WTC11 (cell line): ENCODE measurements at regions not wholly inside any gene's neighbourhood (a gene's known extent, or its start where the extent isn't known, plus 50 kb on each side); places are given as distances from the start of the nearest gene placed in this dataset.

Source experiments
- ATAC-seq: fragments of 200-7000 bp; cut with Tn5 transposase; 2 replicates; pipeline ENCODE4 v1.10.0; 2021; ENCODE audit warnings: mild to moderate bottlenecking, moderate library complexity
- CTCF ChIA-PET: fragments of 300-600 bp; sonication (Branson Sonifier 250); formaldehyde crosslinking; loops from one replicate; lab custom pipeline; 2021; ENCODE audit warnings: antibody characterized with exemption; lab: Charles Lee
- POLR2A ChIA-PET: fragments of 350-600 bp; sonication (Branson Sonifier 250); formaldehyde crosslinking; loops from one replicate; lab custom pipeline; 2021; ENCODE audit warnings: antibody characterized with exemption; lab: Charles Lee
- DNase-seq: peaks from one replicate; pipeline ENCODE4 v3.0.0; 2021; ENCODE audit warnings: low spot score
- H3K27ac Mint-ChIP-seq: 2 replicates; pipeline ENCODE4 v1.8.0; 2021; ENCODE audit warnings: mixed read lengths
- H3K27me3 Mint-ChIP-seq: 2 replicates; pipeline ENCODE4 v1.8.0; 2021; ENCODE audit warnings: low read depth, mild to moderate bottlenecking, moderate library complexity, mixed read lengths
- H3K36me3 Mint-ChIP-seq: 2 replicates; pipeline ENCODE4 v1.8.0; 2021; ENCODE audit warnings: mixed read lengths
- H3K4me1 Mint-ChIP-seq: 2 replicates; pipeline ENCODE4 v1.8.0; 2022; ENCODE audit warnings: mixed read lengths
- H3K4me3 Mint-ChIP-seq: 2 replicates; pipeline ENCODE4 v1.8.0; 2021; ENCODE audit warnings: mild to moderate bottlenecking, moderate library complexity, mixed read lengths
- H3K9me3 Mint-ChIP-seq: 2 replicates; pipeline ENCODE4 v1.8.0; 2021; ENCODE audit warnings: mixed read lengths
- ATF1 ChIP-seq: sonication (generic); formaldehyde crosslinking; IDR thresholded peaks from 2 replicates; pipeline ENCODE4 v1.8.1; 2023; ENCODE audit warnings: mild to moderate bottlenecking, moderate library complexity, missing genetic modification reagents
- CBFB ChIP-seq: sonication (generic); formaldehyde crosslinking; IDR thresholded peaks from 2 replicates; pipeline ENCODE4 v1.8.1; 2022; ENCODE audit warnings: mild to moderate bottlenecking, low read depth, missing genetic modification reagents
- EMX1 ChIP-seq: fragments of 250-450 bp; sonication (Bioruptor Pico); IDR thresholded peaks from 2 replicates; pipeline ENCODE4 v1.8.0; 2021; ENCODE audit warnings: mild to moderate bottlenecking
- ESRRA ChIP-seq: sonication (generic); formaldehyde crosslinking; IDR thresholded peaks from 2 replicates; pipeline ENCODE4 v1.8.1; 2022; ENCODE audit warnings: mild to moderate bottlenecking, missing genetic modification reagents, borderline replicate concordance
- FOXJ3 ChIP-seq: sonication (generic); formaldehyde crosslinking; IDR thresholded peaks from 2 replicates; pipeline ENCODE4 v1.9.0; 2021; ENCODE audit warnings: missing genetic modification reagents, mild to moderate bottlenecking, borderline replicate concordance
- FOXK1 ChIP-seq: sonication (generic); formaldehyde crosslinking; IDR thresholded peaks from 2 replicates; pipeline ENCODE4 v1.8.0; 2022; ENCODE audit warnings: mild to moderate bottlenecking, moderate library complexity, missing genetic modification reagents
- GRHL2 ChIP-seq: fragments of 250-450 bp; sonication (Bioruptor Pico); IDR thresholded peaks from 2 replicates; pipeline ENCODE4 v1.8.0; 2022; ENCODE audit warnings: mild to moderate bottlenecking, moderate library complexity; ENCODE audit not compliant: insufficient replicate concordance, severe bottlenecking
- MXD4 ChIP-seq: fragments of 250-450 bp; sonication (Bioruptor Pico); IDR thresholded peaks from 2 replicates; pipeline ENCODE4 v1.8.0; 2021; ENCODE audit warnings: mild to moderate bottlenecking, moderate library complexity, borderline replicate concordance
- MYBL2 ChIP-seq: sonication (generic); formaldehyde crosslinking; IDR thresholded peaks from 2 replicates; pipeline ENCODE4 v1.8.1; 2023; ENCODE audit warnings: mild to moderate bottlenecking, moderate library complexity, missing genetic modification reagents
- NFE2L1 ChIP-seq: sonication (generic); formaldehyde crosslinking; IDR thresholded peaks from 2 replicates; pipeline ENCODE4 v1.8.1; 2023; ENCODE audit warnings: missing genetic modification reagents
- NR1H2 ChIP-seq: sonication (generic); formaldehyde crosslinking; IDR thresholded peaks from 2 replicates; pipeline ENCODE4 v1.9.0; 2021; ENCODE audit warnings: mild to moderate bottlenecking, moderate library complexity, missing genetic modification reagents
- NR2C2 ChIP-seq: sonication (generic); formaldehyde crosslinking; IDR thresholded peaks from 2 replicates; pipeline ENCODE4 v1.8.0; 2022; ENCODE audit warnings: mild to moderate bottlenecking, missing genetic modification reagents
- SMAD4 ChIP-seq: sonication (generic); formaldehyde crosslinking; IDR thresholded peaks from 2 replicates; pipeline ENCODE4 v1.8.0; 2022; ENCODE audit warnings: mild to moderate bottlenecking, missing genetic modification reagents
- TP53 ChIP-seq: sonication (generic); formaldehyde crosslinking; IDR thresholded peaks from 2 replicates; pipeline ENCODE4 v1.8.1; 2023; ENCODE audit warnings: mild to moderate bottlenecking, missing genetic modification reagents
- ZNF138 ChIP-seq: sonication (generic); formaldehyde crosslinking; conservative IDR thresholded peaks from 2 replicates; pipeline ENCODE4 v1.8.1; 2022; ENCODE audit warnings: mild to moderate bottlenecking, moderate library complexity, missing genetic modification reagents
- ZNF219 ChIP-seq: sonication (generic); formaldehyde crosslinking; IDR thresholded peaks from 2 replicates; pipeline ENCODE4 v1.8.0; 2023; ENCODE audit warnings: missing genetic modification reagents, mild to moderate bottlenecking, borderline replicate concordance
- ZNF423 ChIP-seq: fragments of 250-450 bp; sonication (Bioruptor Pico); IDR thresholded peaks from 2 replicates; pipeline ENCODE4 v2.1.2; 2022; ENCODE audit warnings: mild to moderate bottlenecking, moderate library complexity
- TF ChIP-seq, protein P1 (sequence below): sonication (generic); formaldehyde crosslinking; IDR thresholded peaks from 2 replicates; pipeline ENCODE4 v1.8.0; 2022; ENCODE audit warnings: mild to moderate bottlenecking, missing genetic modification reagents
- TF ChIP-seq, protein P2 (sequence below): fragments of 250-450 bp; sonication (Bioruptor Pico); IDR thresholded peaks from 2 replicates; pipeline ENCODE4 v2.1.2; 2022; ENCODE audit warnings: mild to moderate bottlenecking, moderate library complexity
- TF ChIP-seq, protein P3 (sequence below): sonication (generic); formaldehyde crosslinking; IDR thresholded peaks from 2 replicates; pipeline ENCODE4 v1.8.1; 2023; ENCODE audit warnings: mild to moderate bottlenecking, missing genetic modification reagents
- TF ChIP-seq, protein P4 (sequence below): sonication (generic); formaldehyde crosslinking; IDR thresholded peaks from 2 replicates; pipeline ENCODE4 v1.8.1; 2022; ENCODE audit warnings: missing genetic modification reagents, borderline replicate concordance
- TF ChIP-seq, protein P5 (sequence below): sonication (generic); formaldehyde crosslinking; IDR thresholded peaks from 2 replicates; pipeline ENCODE4 v1.8.0; 2023; ENCODE audit warnings: missing genetic modification reagents, mild to moderate bottlenecking, borderline replicate concordance
- TF ChIP-seq, protein P6 (sequence below): sonication (generic); formaldehyde crosslinking; IDR thresholded peaks from 2 replicates; pipeline ENCODE4 v1.8.1; 2023; ENCODE audit warnings: mild to moderate bottlenecking, missing genetic modification reagents, moderate library complexity

DNA sequence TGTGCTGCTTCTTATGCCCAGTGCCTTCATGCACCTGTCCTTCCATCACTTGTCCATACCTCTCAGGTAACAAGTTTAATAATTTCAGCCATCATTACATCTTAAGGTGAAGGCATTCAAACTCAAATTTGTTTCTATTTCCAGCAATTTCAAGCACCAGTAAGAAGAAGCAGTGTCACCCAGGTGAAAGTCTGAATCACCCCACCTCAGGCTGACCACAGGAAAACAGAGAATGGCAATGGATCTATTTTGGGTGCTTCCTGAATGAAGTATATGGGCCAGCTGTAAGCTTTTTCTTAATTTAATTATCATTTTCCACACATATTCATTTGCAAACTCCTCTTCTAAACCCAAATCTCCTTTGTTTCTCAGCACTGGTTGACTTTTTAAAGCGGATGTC is 372.7 kb upstream of the SOX11 start:
- ATAC-seq: no peak
- DNase-seq: no peak
- TF ChIP-seq ATF1 (CRISPR knock-in tag): no peak
- TF ChIP-seq, protein P1, sequence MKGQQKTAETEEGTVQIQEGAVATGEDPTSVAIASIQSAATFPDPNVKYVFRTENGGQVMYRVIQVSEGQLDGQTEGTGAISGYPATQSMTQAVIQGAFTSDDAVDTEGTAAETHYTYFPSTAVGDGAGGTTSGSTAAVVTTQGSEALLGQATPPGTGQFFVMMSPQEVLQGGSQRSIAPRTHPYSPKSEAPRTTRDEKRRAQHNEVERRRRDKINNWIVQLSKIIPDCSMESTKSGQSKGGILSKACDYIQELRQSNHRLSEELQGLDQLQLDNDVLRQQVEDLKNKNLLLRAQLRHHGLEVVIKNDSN (CRISPR knock-in tag): no peak
- no peak for TF ChIP-seq EMX1 (CRISPR knock-in tag)
- TF ChIP-seq NR2C2 (CRISPR knock-in tag): no peak
- TF ChIP-seq MYBL2: no peak
- TF ChIP-seq, protein P2, sequence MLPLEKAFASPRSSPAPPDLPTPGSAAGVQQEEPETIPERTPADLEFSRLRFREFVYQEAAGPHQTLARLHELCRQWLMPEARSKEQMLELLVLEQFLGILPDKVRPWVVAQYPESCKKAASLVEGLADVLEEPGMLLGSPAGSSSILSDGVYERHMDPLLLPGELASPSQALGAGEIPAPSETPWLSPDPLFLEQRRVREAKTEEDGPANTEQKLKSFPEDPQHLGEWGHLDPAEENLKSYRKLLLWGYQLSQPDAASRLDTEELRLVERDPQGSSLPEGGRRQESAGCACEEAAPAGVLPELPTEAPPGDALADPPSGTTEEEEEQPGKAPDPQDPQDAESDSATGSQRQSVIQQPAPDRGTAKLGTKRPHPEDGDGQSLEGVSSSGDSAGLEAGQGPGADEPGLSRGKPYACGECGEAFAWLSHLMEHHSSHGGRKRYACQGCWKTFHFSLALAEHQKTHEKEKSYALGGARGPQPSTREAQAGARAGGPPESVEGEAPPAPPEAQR (CRISPR knock-in tag): no peak
- no peak for TF ChIP-seq SMAD4
- TF ChIP-seq FOXJ3 (CRISPR knock-in tag): no peak
- no peak for TF ChIP-seq MXD4 (CRISPR knock-in tag)
- no peak for TF ChIP-seq FOXK1 (CRISPR knock-in tag)
- no peak for TF ChIP-seq ZNF219 (CRISPR knock-in tag)
- TF ChIP-seq ESRRA (CRISPR knock-in tag): no peak
- no peak for TF ChIP-seq ZNF423 (CRISPR knock-in tag)
- TF ChIP-seq, protein P3, sequence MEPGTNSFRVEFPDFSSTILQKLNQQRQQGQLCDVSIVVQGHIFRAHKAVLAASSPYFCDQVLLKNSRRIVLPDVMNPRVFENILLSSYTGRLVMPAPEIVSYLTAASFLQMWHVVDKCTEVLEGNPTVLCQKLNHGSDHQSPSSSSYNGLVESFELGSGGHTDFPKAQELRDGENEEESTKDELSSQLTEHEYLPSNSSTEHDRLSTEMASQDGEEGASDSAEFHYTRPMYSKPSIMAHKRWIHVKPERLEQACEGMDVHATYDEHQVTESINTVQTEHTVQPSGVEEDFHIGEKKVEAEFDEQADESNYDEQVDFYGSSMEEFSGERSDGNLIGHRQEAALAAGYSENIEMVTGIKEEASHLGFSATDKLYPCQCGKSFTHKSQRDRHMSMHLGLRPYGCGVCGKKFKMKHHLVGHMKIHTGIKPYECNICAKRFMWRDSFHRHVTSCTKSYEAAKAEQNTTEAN (CRISPR knock-in tag): no peak
- TF ChIP-seq, protein P4, sequence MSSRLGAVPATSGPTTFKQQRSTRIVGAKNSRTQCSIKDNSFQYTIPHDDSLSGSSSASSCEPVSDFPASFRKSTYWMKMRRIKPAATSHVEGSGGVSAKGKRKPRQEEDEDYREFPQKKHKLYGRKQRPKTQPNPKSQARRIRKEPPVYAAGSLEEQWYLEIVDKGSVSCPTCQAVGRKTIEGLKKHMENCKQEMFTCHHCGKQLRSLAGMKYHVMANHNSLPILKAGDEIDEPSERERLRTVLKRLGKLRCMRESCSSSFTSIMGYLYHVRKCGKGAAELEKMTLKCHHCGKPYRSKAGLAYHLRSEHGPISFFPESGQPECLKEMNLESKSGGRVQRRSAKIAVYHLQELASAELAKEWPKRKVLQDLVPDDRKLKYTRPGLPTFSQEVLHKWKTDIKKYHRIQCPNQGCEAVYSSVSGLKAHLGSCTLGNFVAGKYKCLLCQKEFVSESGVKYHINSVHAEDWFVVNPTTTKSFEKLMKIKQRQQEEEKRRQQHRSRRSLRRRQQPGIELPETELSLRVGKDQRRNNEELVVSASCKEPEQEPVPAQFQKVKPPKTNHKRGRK (CRISPR knock-in tag): no peak
- TF ChIP-seq, protein P5, sequence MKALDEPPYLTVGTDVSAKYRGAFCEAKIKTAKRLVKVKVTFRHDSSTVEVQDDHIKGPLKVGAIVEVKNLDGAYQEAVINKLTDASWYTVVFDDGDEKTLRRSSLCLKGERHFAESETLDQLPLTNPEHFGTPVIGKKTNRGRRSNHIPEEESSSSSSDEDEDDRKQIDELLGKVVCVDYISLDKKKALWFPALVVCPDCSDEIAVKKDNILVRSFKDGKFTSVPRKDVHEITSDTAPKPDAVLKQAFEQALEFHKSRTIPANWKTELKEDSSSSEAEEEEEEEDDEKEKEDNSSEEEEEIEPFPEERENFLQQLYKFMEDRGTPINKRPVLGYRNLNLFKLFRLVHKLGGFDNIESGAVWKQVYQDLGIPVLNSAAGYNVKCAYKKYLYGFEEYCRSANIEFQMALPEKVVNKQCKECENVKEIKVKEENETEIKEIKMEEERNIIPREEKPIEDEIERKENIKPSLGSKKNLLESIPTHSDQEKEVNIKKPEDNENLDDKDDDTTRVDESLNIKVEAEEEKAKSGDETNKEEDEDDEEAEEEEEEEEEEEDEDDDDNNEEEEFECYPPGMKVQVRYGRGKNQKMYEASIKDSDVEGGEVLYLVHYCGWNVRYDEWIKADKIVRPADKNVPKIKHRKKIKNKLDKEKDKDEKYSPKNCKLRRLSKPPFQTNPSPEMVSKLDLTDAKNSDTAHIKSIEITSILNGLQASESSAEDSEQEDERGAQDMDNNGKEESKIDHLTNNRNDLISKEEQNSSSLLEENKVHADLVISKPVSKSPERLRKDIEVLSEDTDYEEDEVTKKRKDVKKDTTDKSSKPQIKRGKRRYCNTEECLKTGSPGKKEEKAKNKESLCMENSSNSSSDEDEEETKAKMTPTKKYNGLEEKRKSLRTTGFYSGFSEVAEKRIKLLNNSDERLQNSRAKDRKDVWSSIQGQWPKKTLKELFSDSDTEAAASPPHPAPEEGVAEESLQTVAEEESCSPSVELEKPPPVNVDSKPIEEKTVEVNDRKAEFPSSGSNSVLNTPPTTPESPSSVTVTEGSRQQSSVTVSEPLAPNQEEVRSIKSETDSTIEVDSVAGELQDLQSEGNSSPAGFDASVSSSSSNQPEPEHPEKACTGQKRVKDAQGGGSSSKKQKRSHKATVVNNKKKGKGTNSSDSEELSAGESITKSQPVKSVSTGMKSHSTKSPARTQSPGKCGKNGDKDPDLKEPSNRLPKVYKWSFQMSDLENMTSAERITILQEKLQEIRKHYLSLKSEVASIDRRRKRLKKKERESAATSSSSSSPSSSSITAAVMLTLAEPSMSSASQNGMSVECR: no peak
- TF ChIP-seq NFE2L1 (CRISPR knock-in tag): no peak
- TF ChIP-seq, all 79 proteins: peak for 0
- no peaks in the 10 kb centered on the region for H3K4me1 Mint-ChIP-seq
- ChIA-PET POLR2A (no interaction called here), CTCF (no interaction called here)
- H3K4me3 Mint-ChIP-seq: no peak overlapping the region
- peaks cover 6% of the 10 kb centered on the region for H3K27me3 Mint-ChIP-seq
- peaks cover 84% of the 10 kb centered on the region for H3K9me3 Mint-ChIP-seq
- no peak overlapping the region for H3K27ac Mint-ChIP-seq
- H3K36me3 Mint-ChIP-seq: peaks cover 70% of the 10 kb centered on the region

DNA sequence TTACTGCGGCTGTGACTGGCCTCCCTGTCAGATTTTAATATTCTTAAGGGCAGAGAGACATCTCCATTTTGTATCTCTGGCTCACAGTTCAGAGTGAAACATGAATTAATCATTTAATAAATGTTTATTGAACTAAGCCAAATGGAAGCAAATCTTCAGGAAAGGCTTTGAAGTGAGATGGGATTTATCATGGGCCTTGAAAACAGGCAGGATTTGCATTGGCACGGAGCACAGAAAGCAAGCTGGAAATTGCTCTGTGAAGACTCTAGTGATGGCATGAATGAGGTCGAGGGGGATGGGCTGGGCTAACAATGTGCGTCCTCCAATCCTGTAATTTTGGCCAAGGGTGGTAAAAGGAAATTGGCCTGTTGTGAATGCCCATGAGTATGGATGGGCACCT is 369.8 kb upstream of the SOX11 start:
- Mint-ChIP-seq H3K9me3 (peaks cover 85% of the 10 kb centered on the region), H3K27me3 (peaks cover 10% of the 10 kb centered on the region), H3K4me3 (no peak overlapping the region), H3K4me1 (no peaks in the 10 kb centered on the region), H3K36me3 (peaks cover 72% of the 10 kb centered on the region), H3K27ac (no peak overlapping the region)
- ChIA-PET CTCF (no interaction called here), POLR2A (no interaction called here)
- DNase-seq (no peak), ATAC-seq (no peak)
- no peak for TF ChIP-seq NR1H2 (CRISPR knock-in tag)
- no peak for TF ChIP-seq GRHL2 (CRISPR knock-in tag)
- TF ChIP-seq, protein P6, sequence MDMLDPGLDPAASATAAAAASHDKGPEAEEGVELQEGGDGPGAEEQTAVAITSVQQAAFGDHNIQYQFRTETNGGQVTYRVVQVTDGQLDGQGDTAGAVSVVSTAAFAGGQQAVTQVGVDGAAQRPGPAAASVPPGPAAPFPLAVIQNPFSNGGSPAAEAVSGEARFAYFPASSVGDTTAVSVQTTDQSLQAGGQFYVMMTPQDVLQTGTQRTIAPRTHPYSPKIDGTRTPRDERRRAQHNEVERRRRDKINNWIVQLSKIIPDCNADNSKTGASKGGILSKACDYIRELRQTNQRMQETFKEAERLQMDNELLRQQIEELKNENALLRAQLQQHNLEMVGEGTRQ (CRISPR knock-in tag): no peak
- TF ChIP-seq, protein P2 (CRISPR knock-in tag): no peak
- no peak for TF ChIP-seq TP53 (CRISPR knock-in tag)
- no peak for TF ChIP-seq ZNF138 (CRISPR knock-in tag)
- no peak for TF ChIP-seq CBFB (CRISPR knock-in tag)
